GM12874 (cell line): ENCODE measurements at regions not wholly inside any gene's neighbourhood (a gene's known extent, or its start where the extent isn't known, plus 50 kb on each side); places are given as distances from the start of the nearest gene placed in this dataset.

Experiments
- TF ChIP-seq, protein P1 (sequence below): IDR thresholded peaks from 2 replicates; pipeline ENCODE4 v1.5.1; 2011; ENCODE audit warnings: low read depth, mild to moderate bottlenecking, control low read depth, low read length, moderate library complexity; ENCODE audit not compliant: insufficient read depth

DNA sequence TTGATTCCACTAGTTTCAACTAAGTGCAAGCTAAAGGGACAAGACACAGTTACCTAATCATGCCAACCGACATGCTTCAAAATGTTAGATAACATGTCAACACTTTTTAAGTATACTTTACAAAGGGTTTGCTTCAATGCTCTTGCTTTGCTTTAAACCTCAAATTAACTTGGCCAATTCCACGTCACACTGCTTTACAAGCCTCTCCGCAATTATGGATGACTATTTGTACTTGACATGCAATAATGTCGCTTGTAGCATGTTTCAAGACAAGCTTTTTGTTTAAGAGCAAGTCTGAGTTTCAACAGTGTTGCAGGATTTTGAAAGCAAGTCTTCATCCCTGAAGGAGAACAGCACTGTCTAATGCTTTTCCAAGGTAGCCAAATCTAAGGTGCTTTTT lies 86.9 kb downstream of the CNTN3 start:
- TF ChIP-seq, protein P1, sequence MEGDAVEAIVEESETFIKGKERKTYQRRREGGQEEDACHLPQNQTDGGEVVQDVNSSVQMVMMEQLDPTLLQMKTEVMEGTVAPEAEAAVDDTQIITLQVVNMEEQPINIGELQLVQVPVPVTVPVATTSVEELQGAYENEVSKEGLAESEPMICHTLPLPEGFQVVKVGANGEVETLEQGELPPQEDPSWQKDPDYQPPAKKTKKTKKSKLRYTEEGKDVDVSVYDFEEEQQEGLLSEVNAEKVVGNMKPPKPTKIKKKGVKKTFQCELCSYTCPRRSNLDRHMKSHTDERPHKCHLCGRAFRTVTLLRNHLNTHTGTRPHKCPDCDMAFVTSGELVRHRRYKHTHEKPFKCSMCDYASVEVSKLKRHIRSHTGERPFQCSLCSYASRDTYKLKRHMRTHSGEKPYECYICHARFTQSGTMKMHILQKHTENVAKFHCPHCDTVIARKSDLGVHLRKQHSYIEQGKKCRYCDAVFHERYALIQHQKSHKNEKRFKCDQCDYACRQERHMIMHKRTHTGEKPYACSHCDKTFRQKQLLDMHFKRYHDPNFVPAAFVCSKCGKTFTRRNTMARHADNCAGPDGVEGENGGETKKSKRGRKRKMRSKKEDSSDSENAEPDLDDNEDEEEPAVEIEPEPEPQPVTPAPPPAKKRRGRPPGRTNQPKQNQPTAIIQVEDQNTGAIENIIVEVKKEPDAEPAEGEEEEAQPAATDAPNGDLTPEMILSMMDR, result no peak

DNA sequence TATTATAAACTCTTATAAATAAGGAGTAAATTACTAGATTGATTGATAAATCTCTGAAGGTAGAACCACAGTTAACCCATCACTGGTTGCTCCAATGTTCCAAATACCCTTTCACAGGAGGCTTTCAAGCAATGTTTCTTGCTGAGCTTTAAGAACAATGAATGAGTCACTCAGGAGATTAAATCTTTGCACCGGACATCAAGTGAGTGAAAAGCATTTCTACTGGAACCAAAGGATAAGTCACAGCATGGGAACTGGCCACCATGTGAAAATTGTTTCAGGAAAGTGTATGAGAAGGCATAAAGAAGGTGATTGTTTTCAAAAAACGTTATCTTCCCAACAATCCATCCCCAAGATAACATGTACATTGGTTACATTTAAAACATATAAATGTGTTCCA lies 90.6 kb downstream of the CNTN3 start:
- TF ChIP-seq, protein P1, result no peak

DNA sequence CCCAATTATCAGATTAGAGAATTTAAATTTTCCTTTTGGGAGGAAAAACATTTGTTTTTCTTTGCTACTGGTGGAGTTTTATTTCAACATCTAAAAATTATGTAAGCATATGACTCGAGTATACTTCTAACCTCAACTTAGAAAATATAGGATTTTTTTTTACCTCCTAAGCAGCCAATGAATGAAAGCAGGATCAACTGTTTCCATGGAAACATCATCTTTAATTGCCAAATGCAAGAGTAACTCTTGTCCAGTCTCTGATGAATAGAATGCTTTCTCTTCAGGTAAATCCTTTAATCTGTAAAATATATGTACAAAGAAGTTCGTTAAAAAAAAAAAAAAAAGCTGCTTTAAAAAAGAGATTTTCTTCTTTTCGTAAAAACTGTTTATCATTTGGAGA lies 93.6 kb downstream of the CNTN3 start:
- TF ChIP-seq, protein P1, result no peak

DNA sequence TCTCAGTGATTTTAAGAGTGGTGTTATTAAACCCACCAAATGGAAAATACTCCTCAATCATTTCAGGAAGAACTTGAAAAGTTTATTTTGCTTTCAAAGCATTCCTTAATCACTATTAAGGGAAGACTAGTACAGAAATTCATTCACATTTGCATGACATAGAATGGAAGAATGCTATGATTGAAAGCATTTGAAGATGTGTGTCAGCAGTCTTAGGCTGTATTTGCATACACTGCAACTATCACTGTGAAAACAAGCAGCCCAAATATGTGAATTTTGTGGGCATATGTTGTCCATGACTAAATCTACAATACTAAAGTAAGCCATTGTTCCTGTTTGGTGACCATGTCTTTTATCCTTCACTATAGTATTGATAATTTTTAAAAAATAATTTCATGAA lies 95.8 kb downstream of the CNTN3 start:
- TF ChIP-seq, protein P1, result no peak

DNA sequence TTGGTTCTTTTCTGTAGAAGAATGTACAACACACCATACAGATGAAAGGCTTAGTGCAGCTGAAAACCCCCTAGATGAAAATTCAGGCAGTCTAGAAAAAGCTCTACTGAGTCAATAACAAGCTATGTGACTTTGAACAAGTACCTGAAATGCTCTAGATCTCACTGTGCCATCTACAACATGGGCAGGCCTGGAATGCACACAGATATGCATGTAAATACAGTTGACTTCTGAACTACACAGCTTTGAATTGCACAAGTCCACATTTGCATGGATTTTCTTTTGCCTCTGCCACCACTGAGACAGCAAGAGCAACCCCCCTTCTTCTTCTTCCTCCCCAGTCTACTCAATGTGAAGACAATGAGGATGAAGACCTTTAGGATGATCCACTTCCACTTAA lies 98.4 kb downstream of the CNTN3 start:
- TF ChIP-seq, protein P1, result no peak

DNA sequence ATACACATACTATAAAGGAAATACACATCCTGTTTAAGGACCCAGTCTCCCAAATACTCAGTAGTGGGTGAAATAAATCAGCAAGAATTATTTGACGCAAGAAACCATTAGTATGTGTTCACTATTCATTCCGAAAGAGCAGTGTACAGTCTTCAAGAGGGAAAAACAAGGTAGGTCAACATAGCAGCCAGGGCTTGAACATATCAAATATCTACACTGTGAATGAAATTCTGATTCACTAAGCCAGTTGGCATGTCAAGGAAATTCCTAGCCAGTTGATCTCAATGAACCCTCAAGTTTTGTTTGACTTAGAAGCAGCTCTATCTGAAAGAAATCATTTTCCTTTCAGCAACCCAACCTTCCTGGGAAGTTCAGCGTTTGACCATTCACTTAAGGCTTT lies 99.0 kb downstream of the CNTN3 start:
- TF ChIP-seq, protein P1, result no peak

DNA sequence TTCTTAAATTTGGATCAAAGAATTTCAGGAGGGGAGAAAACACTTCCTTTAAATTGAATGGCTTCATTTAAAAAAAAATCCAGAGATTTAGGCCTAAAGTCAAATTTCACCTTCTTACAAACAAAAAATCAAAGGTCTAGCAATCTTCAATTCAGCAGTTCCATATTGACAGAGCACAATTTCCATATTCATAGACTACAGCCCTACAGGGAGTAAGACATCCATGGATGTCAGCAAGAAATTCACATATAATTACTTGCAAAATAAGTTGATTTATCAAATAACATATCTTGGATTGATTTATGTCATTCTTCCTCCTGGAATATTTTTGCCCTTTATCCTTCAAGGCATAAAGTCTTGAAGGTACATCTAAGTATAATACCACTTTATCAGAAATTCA lies 103.4 kb downstream of the CNTN3 start:
- TF ChIP-seq, protein P1, result no peak
